ENCODE measurements at regions not wholly inside any gene's neighbourhood (a gene's known extent, or its start where the extent isn't known, plus 50 kb on each side); places are given as distances from the start of the nearest gene placed in this dataset.

- no peak for DNase-seq
These were observed 75.4 kb upstream of the RPS23 start for GRCh38 chr5:82353522-82353921.

DNA sequence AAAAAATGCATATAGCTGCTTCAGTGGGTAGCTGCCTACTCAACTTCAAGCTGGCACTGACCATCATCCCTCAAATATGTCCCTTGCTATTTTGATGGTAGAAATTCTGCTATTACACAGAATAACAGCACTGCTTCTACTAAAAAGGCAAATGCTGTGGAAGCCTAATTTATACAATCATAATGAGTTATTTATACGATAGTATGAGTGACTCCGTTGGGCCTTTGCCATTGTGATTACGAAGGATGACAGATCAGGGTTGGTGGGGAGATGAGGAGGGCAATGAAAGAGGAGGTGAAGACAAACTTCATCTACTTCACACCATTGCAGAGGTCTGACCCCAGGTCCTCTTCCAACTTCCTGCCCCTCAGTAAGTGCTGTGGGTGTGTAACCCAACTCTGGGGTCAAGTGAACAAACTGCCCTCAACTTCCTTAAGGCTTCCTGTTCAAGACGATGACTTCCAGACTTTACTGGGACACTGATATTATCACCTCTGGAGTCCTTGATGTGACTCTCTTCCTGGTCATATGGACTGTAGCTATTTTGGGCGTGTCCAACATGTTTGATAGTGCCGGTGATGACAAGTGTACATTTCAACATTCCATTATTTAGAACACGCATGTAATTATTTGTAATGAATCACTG lies 74.1 kb upstream of the RPS23 start:
- no peak for DNase-seq

- DNase-seq, result peak; percentile 58 to 71
These were observed 73.6 kb upstream of the RPS23 start for GRCh38 chr5:82351754-82352145.

DNA sequence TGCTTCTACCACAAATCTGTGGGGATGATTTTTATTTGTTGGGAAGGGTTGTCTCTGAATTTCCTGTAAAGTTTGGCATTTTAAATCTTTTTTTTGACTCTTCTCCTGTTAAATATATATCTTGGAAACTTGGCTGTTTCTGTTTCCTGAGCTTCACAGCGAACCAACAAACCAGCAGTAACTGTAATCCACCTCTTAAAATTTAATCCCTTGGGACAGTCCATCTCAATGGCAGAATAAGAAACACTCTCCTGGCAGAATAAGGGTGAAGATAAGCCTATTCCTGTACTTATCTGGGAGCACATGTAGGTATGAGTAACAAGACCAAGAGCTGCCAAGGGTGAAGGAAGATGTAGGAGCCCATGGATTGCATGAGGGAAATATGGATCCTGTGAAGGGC lies 73.1 kb upstream of the RPS23 start:
- no peak for DNase-seq

- peak in 1 of 2 donors; percentile 7 for DNase-seq
These were observed 71.5 kb upstream of the RPS23 start for GRCh38 chr5:82349652-82350051.

DNA sequence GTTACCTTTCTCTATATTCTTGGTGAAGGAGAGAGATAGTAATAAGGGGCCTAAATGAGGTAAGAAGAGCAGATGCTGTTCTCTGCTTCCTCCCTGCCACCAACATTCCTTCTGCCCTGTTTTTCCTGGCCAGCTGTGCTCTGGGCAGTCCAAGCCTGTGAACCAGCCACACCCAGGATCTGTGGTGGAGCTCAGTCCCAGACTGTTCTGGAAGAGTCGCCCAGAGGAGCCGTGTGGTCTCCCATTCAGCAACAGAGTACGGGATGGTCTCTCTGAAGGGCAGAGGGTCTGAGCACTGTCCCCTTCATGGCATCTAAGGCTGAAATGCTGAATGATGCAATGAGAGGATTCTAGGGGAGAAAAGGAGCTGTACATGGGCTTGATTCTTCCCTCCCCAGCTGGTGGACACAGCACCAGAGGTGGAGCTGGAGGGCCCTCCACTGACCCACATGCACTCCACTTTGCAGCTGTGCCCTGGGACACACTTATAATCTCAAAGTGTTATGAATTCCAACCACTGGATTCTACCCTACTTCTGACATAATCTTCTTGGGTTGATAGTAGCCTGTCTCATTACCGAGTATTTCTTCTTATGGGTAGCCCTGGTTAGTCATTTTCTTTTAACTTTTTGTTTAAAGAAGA lies 70.8 kb upstream of the RPS23 start:
- no peak for DNase-seq

GRCh38 chr5:82347201-82347865 lies 69.2 kb upstream of the RPS23 start:
- DNase-seq, result no peak

- DNase-seq, result no peak
These were observed 68.4 kb upstream of the RPS23 start for GRCh38 chr5:82346399-82347165.

- DNase-seq, result no peak
These were observed 67.0 kb upstream of the RPS23 start for GRCh38 chr5:82345108-82345507.

DNA sequence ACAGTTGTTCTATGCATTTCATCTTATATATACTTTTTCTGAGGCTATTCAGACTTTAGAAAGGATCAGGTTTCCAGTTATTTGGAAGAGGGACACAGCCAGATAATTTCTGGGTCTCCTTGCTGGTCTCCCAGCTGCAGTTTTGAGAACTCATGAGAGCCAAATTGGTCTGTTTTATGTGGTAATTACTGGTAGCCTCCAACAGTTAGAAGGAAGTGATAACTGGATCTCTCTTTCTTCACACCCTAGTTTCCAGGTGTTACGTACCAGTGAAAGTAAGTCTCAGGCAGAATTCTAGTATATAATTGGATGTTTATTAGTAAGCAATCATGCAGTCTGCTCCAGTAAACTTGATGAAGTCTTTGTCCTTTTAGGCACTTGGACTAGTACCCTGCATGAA lies 63.2 kb upstream of the RPS23 start:
- DNase-seq, result no peak

DNA sequence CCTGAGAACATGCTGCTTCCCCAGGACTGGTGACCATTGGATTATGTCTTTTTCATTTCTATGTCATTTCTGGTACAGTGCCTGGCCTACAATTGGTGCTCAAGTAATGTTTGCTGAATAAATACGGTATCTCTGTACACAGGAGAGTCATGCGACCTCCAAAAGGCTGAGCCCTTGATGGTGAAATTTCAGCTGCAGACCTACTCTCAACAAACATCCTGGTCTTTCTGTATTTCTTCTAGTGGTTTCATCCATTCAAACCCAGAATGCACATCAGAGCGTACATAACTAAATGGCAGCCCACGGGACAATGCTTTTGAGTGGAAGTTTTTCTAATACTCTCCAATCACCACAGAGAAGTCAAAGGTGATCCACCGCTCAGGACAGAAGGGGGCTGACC lies 62.6 kb upstream of the RPS23 start:
- no peak for DNase-seq

GRCh38 chr5:82339792-82340191 lies 61.6 kb upstream of the RPS23 start:
- no peak for DNase-seq

DNA sequence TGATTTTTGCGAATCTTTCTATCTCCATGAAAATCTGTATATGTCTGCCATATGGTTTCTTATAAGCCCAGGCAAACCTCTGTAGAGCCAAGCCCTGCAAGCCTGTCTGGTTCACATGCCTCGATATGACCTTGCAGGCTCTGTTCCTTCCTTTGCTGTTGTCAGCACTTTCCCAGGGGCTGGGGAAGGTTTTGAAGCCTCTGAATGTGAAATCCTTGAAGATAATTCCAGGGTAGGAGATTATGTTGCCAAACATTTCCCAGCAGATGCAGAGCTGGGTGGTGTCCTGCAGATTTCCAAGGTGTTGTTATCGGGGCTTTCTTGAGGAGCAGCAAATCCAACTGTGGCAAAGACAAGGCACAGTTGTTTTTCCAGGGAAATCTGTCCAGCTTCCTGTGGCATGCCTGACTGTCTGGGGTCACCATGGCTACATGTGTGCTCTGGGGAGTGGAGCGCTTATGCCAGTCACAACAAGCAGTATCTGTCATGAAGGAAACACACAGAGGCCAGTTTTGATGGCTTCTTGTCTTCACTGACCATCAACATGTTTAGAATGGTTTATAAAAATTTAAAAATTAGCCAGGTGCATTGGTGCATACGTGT lies 60.7 kb upstream of the RPS23 start:
- DNase-seq, result no peak

GRCh38 chr5:82336959-82337351 lies 58.8 kb upstream of the RPS23 start:
- DNase-seq, result no peak

DNA sequence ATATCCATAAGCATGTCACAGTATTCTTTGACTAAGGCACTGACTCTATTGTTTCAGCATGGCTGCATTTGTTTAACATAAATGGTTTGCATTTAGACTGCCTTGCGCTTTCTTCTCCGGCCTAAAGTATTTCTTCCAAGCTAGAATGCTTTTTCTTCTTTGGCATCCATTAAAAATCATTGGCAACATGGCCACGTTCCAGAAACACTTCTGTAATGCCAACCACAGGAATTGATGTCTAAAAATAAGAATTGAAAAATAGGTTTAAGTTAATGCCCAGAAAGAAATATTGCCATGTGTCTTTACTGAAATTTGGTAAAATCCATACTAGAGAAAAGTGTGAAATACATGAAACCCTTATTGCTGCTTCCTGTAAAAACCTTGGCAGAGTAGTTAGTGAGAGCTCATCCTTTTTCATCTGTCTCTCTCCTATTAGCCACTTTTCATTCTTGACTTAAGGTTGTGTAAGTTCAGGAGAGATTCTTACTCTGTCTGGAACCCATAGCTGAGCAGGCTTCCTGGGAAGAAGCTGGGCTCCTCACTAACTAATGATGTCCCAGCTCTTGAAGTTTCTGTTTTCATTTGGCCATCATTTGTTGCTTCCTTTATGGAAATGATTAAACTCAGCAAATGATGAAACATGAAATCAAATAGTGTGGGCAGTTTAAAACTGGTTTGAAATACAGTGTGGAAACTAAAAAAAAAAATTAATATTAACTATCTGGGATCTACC lies 58.2 kb upstream of the RPS23 start:
- DNase-seq, result no peak

GRCh38 chr5:82335806-82336205 lies 57.7 kb upstream of the RPS23 start:
- DNase-seq, result no peak

DNA sequence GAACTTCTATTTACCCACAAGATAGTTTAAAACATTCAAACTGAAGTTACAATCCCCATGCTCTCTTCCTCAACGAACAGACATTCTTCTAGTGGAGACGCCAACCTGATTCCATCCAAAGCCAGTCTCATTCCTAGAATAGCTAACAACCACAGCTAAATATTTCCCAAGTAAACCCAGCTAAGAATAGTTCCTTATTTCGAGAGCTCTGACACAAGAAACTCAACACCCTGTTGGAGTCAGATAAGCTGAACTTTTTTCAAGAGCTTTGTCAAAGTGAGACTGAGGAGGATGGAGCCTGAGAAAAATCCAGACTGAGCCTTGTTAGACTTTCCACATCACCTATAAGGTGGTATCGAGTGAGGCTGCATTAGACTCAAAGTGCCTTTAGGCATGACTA lies 56.7 kb upstream of the RPS23 start:
- DNase-seq, result no peak

DNA sequence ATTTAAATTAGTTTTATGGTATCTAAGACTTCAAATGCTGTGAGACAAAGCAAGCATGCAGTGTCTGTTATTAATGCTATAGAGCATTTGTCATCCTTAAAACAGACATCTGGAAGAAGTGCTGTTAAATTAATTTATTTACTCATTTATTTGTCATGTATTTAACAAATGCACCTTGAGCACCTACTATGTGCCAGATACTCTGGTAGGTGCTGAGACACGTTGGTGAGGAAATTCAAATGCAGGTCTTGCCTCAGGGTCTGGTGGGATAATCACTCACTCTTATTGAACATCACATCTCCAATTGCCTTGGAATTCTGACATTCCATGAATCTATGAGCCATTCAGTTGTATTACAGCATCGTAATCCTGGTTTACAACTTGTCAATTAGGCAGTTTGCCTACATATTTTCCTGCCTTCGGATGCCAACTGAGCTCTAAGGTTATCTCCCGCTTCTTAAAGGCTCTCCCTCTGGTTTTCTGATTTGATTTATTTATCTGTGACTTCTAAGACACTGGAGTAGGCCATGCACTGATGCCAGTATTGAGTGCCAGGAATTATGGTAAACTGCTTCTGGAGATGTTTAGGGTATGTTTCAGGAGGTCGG lies 56.0 kb upstream of the RPS23 start:
- no peak for DNase-seq

DNA sequence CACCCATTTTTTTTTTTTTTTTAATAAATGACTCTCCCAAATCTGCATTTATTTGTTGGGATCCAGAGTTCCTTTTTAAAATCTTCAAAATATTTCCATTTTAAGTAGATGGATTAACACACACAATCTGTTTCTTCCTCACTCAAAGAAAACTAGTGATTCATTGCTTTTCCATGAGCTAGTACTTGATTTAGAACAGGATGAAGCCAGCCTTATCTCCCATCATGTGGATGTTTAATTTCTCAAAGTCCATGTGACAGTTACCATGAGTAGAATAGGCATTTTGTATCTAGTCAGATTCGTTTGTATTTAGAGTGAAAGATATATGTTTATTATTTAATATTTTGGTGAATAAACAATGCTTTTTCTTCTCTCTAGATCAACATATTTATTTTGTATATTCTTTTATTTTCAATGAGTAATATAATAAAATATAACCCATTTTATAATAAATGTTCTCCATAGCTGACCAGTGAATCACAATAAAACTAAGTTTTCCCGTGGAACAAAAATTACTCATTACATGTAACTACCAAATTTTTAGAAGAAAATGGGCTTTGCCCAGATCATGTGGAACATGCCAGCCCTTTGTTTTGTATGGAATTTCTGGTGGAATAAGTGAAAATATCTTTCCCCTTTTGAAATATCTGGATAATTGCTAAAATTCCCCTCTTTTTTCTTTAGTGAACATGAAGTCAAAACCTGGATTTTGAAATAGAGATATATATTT lies 54.9 kb upstream of the RPS23 start:
- DNase-seq, result no peak

DNA sequence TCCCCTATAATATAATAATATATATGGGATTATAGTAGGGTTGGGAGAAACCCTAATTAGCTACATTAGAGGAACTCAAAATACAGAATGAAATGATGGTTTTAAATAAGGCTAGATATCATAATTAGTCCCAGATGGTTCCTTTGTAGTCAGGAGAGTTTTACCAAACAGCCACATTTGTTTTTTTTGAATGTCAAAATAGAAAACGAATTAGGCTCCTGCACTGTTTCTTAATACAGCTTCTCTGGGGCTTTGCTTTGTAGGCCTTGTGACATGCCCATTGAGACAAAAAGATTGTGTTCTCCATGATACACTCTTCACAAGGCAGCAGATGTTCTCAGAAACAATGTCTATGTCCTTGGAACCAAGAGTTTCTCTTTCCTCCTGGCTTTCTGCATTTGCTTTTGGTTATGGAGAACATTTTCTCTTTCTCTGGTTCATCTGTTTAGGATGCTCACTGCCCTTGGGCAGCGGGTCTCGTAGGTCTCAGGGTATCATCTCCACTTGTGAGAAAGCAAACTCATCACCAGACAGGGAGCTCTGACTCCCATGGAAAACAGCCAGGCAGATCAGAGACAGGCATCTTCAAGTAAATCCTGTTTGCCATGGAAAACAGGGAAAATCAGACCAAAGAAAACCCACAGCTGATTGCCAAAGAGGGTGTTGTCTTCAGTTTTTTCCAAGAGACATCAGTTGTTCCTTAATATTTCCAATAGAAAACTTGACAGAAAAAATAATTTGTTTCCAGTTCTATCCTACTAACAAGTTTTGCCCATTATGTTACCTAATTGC lies 54.1 kb upstream of the RPS23 start:
- DNase-seq, result no peak
